A549 (cell line): ENCODE measurements at regions not wholly inside any gene's neighbourhood (a gene's known extent, or its start where the extent isn't known, plus 50 kb on each side); places are given as distances from the start of the nearest gene placed in this dataset.

Source experiments
- CHD2 ChIP-seq: fragments of 150-350 bp; IDR thresholded peaks from 2 replicates; pipeline ENCODE4 v1.6.1; 2014; ENCODE audit warnings: low read length; ENCODE audit not compliant: partially characterized antibody
- EHMT2 ChIP-seq: fragments of 200-600 bp; sonication (generic); IDR thresholded peaks from 2 replicates; pipeline ENCODE4 v1.6.1; 2016; ENCODE audit warnings: antibody characterized with exemption, low read depth, mild to moderate bottlenecking, moderate library complexity
- FOSL2 ChIP-seq, 2 experiments: fragments of 450-650 bp in 1 of 2; fragments of >200 bp in 1 of 2; sonication (Bioruptor Twin) in 1 of 2; formaldehyde crosslinking; IDR thresholded peaks; 2 replicates each; pipeline versions ENCODE4 v1.5.0 to v1.6.1; 2016 to 2020; ENCODE audit warnings: mild to moderate bottlenecking in 1 of 2, moderate library complexity in 1 of 2
- HOXB5 ChIP-seq: fragments of 250-450 bp; sonication (Bioruptor Pico); IDR thresholded peaks from 2 replicates; pipeline ENCODE4 v1.5.0; 2020; ENCODE audit warnings: mild to moderate bottlenecking, moderate library complexity
- POLR2A ChIP-seq: IDR thresholded peaks from 2 replicates; pipeline ENCODE4 v1.6.1; 2012; ENCODE audit warnings: mild to moderate bottlenecking, low read length
- RAD21 ChIP-seq, 2 experiments: fragments of >200 bp in 1 of 2; sonication (Bioruptor Twin) in 1 of 2; formaldehyde crosslinking in 1 of 2; IDR thresholded peaks in 1 of 2; conservative IDR thresholded peaks in 1 of 2; 2 replicates in 1 of 2; 3 replicates in 1 of 2; pipeline ENCODE4 v1.6.1; 2012 to 2018; ENCODE audit warnings: inconsistent platforms in 1 of 2
- RCOR1 ChIP-seq: fragments of 150-350 bp; IDR thresholded peaks from 2 replicates; pipeline ENCODE4 v1.6.1; 2014; ENCODE audit warnings: antibody characterized with exemption, low read length, low read depth
- SMC3 ChIP-seq: fragments of >200 bp; sonication (Bioruptor Twin); formaldehyde crosslinking; IDR thresholded peaks from 3 replicates; pipeline ENCODE4 v1.6.1; 2018; ENCODE audit warnings: inconsistent platforms
- TF ChIP-seq, protein P1 (sequence below): fragments of >200 bp; sonication (Bioruptor Twin); formaldehyde crosslinking; IDR thresholded peaks from 3 replicates; pipeline ENCODE4 v1.5.1; 2016
- TF ChIP-seq, protein P2 (sequence below): fragments of 150-350 bp; IDR thresholded peaks from 2 replicates; pipeline ENCODE4 v1.6.1; 2014; ENCODE audit warnings: low read depth, mild to moderate bottlenecking, low read length

DNA sequence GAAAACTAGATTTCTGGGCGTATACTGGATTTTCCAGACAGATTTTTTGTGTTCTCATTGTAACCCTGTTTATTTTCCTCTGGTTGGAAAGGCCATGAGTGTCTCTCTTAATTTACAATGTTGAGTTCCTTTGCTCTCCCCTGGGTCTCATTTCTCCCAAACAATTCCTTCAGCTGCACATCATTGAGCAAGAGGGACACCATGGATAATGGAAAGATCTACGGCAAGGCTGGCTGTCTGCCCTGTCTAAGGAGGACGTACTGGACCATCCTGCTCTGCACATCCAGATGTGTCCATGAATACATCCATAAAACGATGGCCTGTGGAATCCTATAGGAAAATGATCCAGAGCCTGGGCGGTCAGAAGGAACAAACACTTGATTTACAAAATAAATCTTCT is 258.1 kb upstream of the MCTP2 start:
- TF ChIP-seq, protein P1, sequence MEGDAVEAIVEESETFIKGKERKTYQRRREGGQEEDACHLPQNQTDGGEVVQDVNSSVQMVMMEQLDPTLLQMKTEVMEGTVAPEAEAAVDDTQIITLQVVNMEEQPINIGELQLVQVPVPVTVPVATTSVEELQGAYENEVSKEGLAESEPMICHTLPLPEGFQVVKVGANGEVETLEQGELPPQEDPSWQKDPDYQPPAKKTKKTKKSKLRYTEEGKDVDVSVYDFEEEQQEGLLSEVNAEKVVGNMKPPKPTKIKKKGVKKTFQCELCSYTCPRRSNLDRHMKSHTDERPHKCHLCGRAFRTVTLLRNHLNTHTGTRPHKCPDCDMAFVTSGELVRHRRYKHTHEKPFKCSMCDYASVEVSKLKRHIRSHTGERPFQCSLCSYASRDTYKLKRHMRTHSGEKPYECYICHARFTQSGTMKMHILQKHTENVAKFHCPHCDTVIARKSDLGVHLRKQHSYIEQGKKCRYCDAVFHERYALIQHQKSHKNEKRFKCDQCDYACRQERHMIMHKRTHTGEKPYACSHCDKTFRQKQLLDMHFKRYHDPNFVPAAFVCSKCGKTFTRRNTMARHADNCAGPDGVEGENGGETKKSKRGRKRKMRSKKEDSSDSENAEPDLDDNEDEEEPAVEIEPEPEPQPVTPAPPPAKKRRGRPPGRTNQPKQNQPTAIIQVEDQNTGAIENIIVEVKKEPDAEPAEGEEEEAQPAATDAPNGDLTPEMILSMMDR, result no peak
- TF ChIP-seq SMC3 (no peak), RAD21 (conservative IDR thresholded peaks at IDR 0.05 in 1 of 2, IDR thresholded peaks at IDR 0.05 in 1 of 2) (no peak), POLR2A (no peak), FOSL2 (IDR thresholded peaks at IDR 0.05) (no peak), FOSL2 (CRISPR knock-in tag; IDR thresholded peaks at IDR 0.05) (no peak), RCOR1 (no peak), EHMT2 (no peak), CHD2 (no peak), HOXB5 (no peak)
- TF ChIP-seq, protein P2, sequence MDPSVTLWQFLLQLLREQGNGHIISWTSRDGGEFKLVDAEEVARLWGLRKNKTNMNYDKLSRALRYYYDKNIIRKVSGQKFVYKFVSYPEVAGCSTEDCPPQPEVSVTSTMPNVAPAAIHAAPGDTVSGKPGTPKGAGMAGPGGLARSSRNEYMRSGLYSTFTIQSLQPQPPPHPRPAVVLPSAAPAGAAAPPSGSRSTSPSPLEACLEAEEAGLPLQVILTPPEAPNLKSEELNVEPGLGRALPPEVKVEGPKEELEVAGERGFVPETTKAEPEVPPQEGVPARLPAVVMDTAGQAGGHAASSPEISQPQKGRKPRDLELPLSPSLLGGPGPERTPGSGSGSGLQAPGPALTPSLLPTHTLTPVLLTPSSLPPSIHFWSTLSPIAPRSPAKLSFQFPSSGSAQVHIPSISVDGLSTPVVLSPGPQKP, result no peak
